Thyroid gland (tissue), 4 donors: ENCODE measurements at regions not wholly inside any gene's neighbourhood (a gene's known extent, or its start where the extent isn't known, plus 50 kb on each side); places are given as distances from the start of the nearest gene placed in this dataset.

Source experiments
- CTCF ChIP-seq, 6 experiments: fragments of 200-600 bp in 3 of 6; fragments of 450-650 bp in 3 of 6; sonication (generic) in 3 of 6; IDR thresholded peaks; one replicate each; pipeline ENCODE4 v1.5.1; 2016 to 2019; ENCODE audit warnings: antibody characterized with exemption in 6 of 6, mild to moderate bottlenecking in 2 of 6, inconsistent platforms in 1 of 6, moderate library complexity in 1 of 6
- POLR2A ChIP-seq, 2 donors: fragments of 450-650 bp; IDR thresholded peaks; one replicate each; pipeline ENCODE4 v1.6.1; 2017; ENCODE audit warnings: antibody characterized with exemption in 2 of 2, mild to moderate bottlenecking in 2 of 2, moderate library complexity in 1 of 2

GRCh38 chr7:124247691-124248090, 214.8 kb upstream of the TMEM229A start:
- TF ChIP-seq POLR2A (IDR thresholded peaks at IDR 0.05) (no peak), CTCF (IDR thresholded peaks at IDR 0.05) (no peak)
